HCT116 (cell line): ENCODE measurements at regions not wholly inside any gene's neighbourhood (a gene's known extent, or its start where the extent isn't known, plus 50 kb on each side); places are given as distances from the start of the nearest gene placed in this dataset.
A peak's percentile ranks its signal among the peaks of the same experiment; 100 is the strongest.

ENCODE experiments used
- ATAC-seq: fragments of 200-7000 bp; cut with Tn5 transposase; 2 replicates; pipeline ENCODE4 v1.9.1; 2020; ENCODE audit warnings: mild to moderate bottlenecking, moderate library complexity
- BruUV-seq: library from RNA; stranded (reverse); fragments of 400-500 nt; replicated peaks from 2 replicates; lab custom pipeline; 2021; lab: Mats Ljungman, UMichigan
- CTCF ChIA-PET: fragments of 300-600 bp; sonication (Branson Sonifier 250); formaldehyde crosslinking; loops from one replicate; lab custom pipeline; 2021; ENCODE audit warnings: antibody characterized with exemption; lab: Charles Lee
- POLR2A ChIA-PET: fragments of 300-600, 350-600 bp; sonication (Branson Sonifier 250); formaldehyde crosslinking; loops from one replicate; lab custom pipeline; 2021; ENCODE audit warnings: antibody characterized with exemption; lab: Charles Lee
- RAD21 ChIA-PET, 2 experiments: fragments of 300-600 bp; sonication (Branson Sonifier 250); formaldehyde crosslinking; loops; one replicate each; lab custom pipeline; 2023; ENCODE audit warnings: low total read pairs in 2 of 2; ENCODE audit not compliant: uncharacterized antibody in 2 of 2, unreplicated experiment in 2 of 2, low non-redundant PET in 1 of 2; lab: Charles Lee
- DNase-seq: peaks from one replicate; pipeline ENCODE4 v3.0.0-alpha.2; 2010; ENCODE audit warnings: low read depth, low spot score
- H2AFZ ChIP-seq: fragments of 200-600 bp; shearing (Covaris generic), sonication (generic); 2 replicates; pipeline ENCODE4 v1.6.1; 2017; ENCODE audit warnings: low read depth, mixed run types, mixed read lengths, antibody characterized with exemption, low read length; ENCODE audit not compliant: poor library complexity, severe bottlenecking
- H3K27ac ChIP-seq: 2 replicates; pipeline ENCODE4 v1.5.1; 2012; ENCODE audit warnings: low read depth, low read length
- H3K27me3 ChIP-seq: fragments of 200-600 bp; sonication (generic); 2 replicates; pipeline ENCODE4 v1.6.1; 2016; ENCODE audit warnings: mixed run types, low read length, mixed read lengths; ENCODE audit not compliant: insufficient read depth
- H3K36me3 ChIP-seq, 2 experiments: fragments of 200-500 bp in 1 of 2; fragments of 200-600 bp in 1 of 2; sonication (Bioruptor generic) in 1 of 2; sonication (generic) in 1 of 2; 2 replicates each; pipeline versions ENCODE4 v1.5.1 to v1.6.1; 2014 to 2016; ENCODE audit warnings: low read length in 2 of 2, inconsistent platforms in 1 of 2, mixed read lengths in 1 of 2, mixed run types in 1 of 2; ENCODE audit not compliant: insufficient read depth in 2 of 2, control insufficient read depth in 1 of 2
- H3K4me1 ChIP-seq, 2 experiments: fragments of 200-600 bp in 1 of 2; sonication (generic) in 1 of 2; 2 replicates each; pipeline versions ENCODE4 v1.5.1 to v1.6.1; 2012 to 2017; ENCODE audit warnings: low read length in 2 of 2, inconsistent platforms in 1 of 2, mild to moderate bottlenecking in 1 of 2, mixed read lengths in 1 of 2, mixed run types in 1 of 2, moderate library complexity in 1 of 2; ENCODE audit not compliant: insufficient read depth in 2 of 2, control insufficient read depth in 1 of 2
- H3K4me2 ChIP-seq: fragments of 200-600 bp; sonication (generic); 2 replicates; pipeline ENCODE4 v1.6.1; 2017; ENCODE audit warnings: mixed run types, low read length, mixed read lengths
- H3K4me3 ChIP-seq, 2 experiments: fragments of 200-600 bp in 1 of 2; sonication (generic) in 1 of 2; replicated peaks in 1 of 2; 2 replicates each; pipeline ENCODE4 v1.5.1; 2011 to 2016; ENCODE audit warnings: low read length in 2 of 2, control low read depth in 1 of 2, low read depth in 1 of 2, mild to moderate bottlenecking in 1 of 2, mixed read lengths in 1 of 2, mixed run types in 1 of 2
- H3K79me2 ChIP-seq: fragments of 200-600 bp; sonication (generic); 2 replicates; pipeline ENCODE4 v1.6.1; 2017; ENCODE audit warnings: mild to moderate bottlenecking, mixed run types, low read length, moderate library complexity, mixed read lengths; ENCODE audit not compliant: insufficient read depth
- H3K9ac ChIP-seq: fragments of 200-600 bp; sonication (generic); 2 replicates; pipeline ENCODE4 v1.6.1; 2016; ENCODE audit warnings: low read length, mixed read lengths
- H3K9me2 ChIP-seq: fragments of 200-600 bp; sonication (generic), shearing (Covaris generic); 2 replicates; pipeline ENCODE4 v1.6.1; 2017; ENCODE audit warnings: mixed run types, mild to moderate bottlenecking, moderate library complexity; ENCODE audit not compliant: insufficient read depth
- H3K9me3 ChIP-seq, 2 experiments: fragments of 200-500 bp in 1 of 2; fragments of 200-600 bp in 1 of 2; sonication (Bioruptor generic) in 1 of 2; sonication (generic) in 1 of 2; 2 replicates each; pipeline ENCODE4 v1.6.1; 2014 to 2017; ENCODE audit warnings: low read length in 2 of 2, mixed read lengths in 2 of 2, inconsistent platforms in 1 of 2, low read depth in 1 of 2, mild to moderate bottlenecking in 1 of 2, mixed run types in 1 of 2, moderate library complexity in 1 of 2; ENCODE audit not compliant: control insufficient read depth in 1 of 2, insufficient read depth in 1 of 2
- H4K20me1 ChIP-seq: fragments of 200-600 bp; sonication (generic), shearing (Covaris generic); 2 replicates; pipeline ENCODE4 v1.6.1; 2017; ENCODE audit warnings: mixed run types, mild to moderate bottlenecking, moderate library complexity; ENCODE audit not compliant: insufficient read depth
- ATF3 ChIP-seq: IDR thresholded peaks from 2 replicates; pipeline ENCODE4 v1.6.1; 2012
- CBX3 ChIP-seq: IDR thresholded peaks from 2 replicates; pipeline ENCODE4 v1.6.1; 2012; ENCODE audit warnings: low read depth
- CEBPB ChIP-seq: IDR thresholded peaks from 2 replicates; pipeline ENCODE4 v1.6.1; 2012; ENCODE audit warnings: low read depth
- EGR1 ChIP-seq: IDR thresholded peaks from 2 replicates; pipeline ENCODE4 v1.6.1; 2012; ENCODE audit warnings: low read depth
- ELF1 ChIP-seq: IDR thresholded peaks from 2 replicates; pipeline ENCODE4 v1.6.1; 2012; ENCODE audit warnings: low read depth, borderline replicate concordance
- EZH2 ChIP-seq: fragments of 200-600 bp; sonication (generic); IDR thresholded peaks from 2 replicates; pipeline ENCODE4 v1.6.1; 2017; ENCODE audit warnings: antibody characterized with exemption, mixed run types
- FOSL1 ChIP-seq: IDR thresholded peaks from 2 replicates; pipeline ENCODE4 v1.6.1; 2012; ENCODE audit warnings: low read depth
- JUND ChIP-seq: IDR thresholded peaks from 2 replicates; pipeline ENCODE4 v1.6.1; 2012
- POLR2A ChIP-seq: IDR thresholded peaks from 2 replicates; pipeline ENCODE4 v1.7.0; 2011; ENCODE audit warnings: borderline replicate concordance; ENCODE audit not compliant: insufficient read depth, insufficient read length; ENCODE audit errors: extremely low read depth
- POLR2AphosphoS5 ChIP-seq: IDR thresholded peaks from 2 replicates; pipeline ENCODE4 v1.6.1; 2011; ENCODE audit warnings: mild to moderate bottlenecking, low read depth, low read length, moderate library complexity
- RAD21 ChIP-seq: IDR thresholded peaks from 2 replicates; pipeline ENCODE4 v1.6.1; 2012; ENCODE audit warnings: low read depth, mild to moderate bottlenecking
- REST ChIP-seq: IDR thresholded peaks from 2 replicates; pipeline ENCODE4 v1.6.1; 2012; ENCODE audit warnings: low read depth
- SIN3A ChIP-seq: IDR thresholded peaks from 2 replicates; pipeline ENCODE4 v1.6.1; 2012; ENCODE audit warnings: low read depth
- SRF ChIP-seq: IDR thresholded peaks from 2 replicates; pipeline ENCODE4 v1.6.1; 2012; ENCODE audit warnings: low read depth
- TCF7L2 ChIP-seq: IDR thresholded peaks from 2 replicates; pipeline ENCODE4 v1.7.0; 2011; ENCODE audit warnings: borderline replicate concordance, inconsistent platforms; ENCODE audit not compliant: insufficient read depth, insufficient read length; ENCODE audit errors: extremely low read depth
- YY1 ChIP-seq: IDR thresholded peaks from 2 replicates; pipeline ENCODE4 v1.6.1; 2011; ENCODE audit warnings: low read length, low read depth, moderate library complexity, mild to moderate bottlenecking; ENCODE audit not compliant: insufficient replicate concordance; ENCODE audit errors: extremely low read depth
- ZBTB33 ChIP-seq: IDR thresholded peaks from 2 replicates; pipeline ENCODE4 v1.6.1; 2011; ENCODE audit warnings: mild to moderate bottlenecking, low read length, moderate library complexity; ENCODE audit not compliant: insufficient replicate concordance; ENCODE audit errors: extremely low read depth
- ZFX ChIP-seq: fragments of 450-650 bp; IDR thresholded peaks from 2 replicates; pipeline ENCODE4 v1.6.1; 2017
- ZNF274 ChIP-seq: fragments of 200-500 bp; sonication (Bioruptor generic); IDR thresholded peaks from 2 replicates; pipeline ENCODE4 v1.6.1; 2014; ENCODE audit warnings: mild to moderate bottlenecking, low read depth, low read length, inconsistent platforms
- intact Hi-C: fragments of 100-400 bp; cut with micrococcal nuclease; formaldehyde crosslinking; loops from 2 replicates; pipeline ENCODE4 v1.10.0; 2022
- TF ChIP-seq, protein P1 (sequence below), 3 experiments: fragments of 200-600 bp in 1 of 3; sonication (generic) in 1 of 3; IDR thresholded peaks in 2 of 3; conservative IDR thresholded peaks in 1 of 3; 2 replicates each; pipeline ENCODE4 v1.5.1; 2012 to 2017; ENCODE audit warnings: low read depth in 2 of 3, low read length in 2 of 3, antibody characterized with exemption in 1 of 3, borderline replicate concordance in 1 of 3, control low read depth in 1 of 3, mild to moderate bottlenecking in 1 of 3, mixed read lengths in 1 of 3, mixed run types in 1 of 3, moderate library complexity in 1 of 3; ENCODE audit not compliant: insufficient read depth in 1 of 3
- TF ChIP-seq, protein P2 (sequence below): IDR thresholded peaks from 2 replicates; pipeline ENCODE4 v1.6.1; 2012

DNA sequence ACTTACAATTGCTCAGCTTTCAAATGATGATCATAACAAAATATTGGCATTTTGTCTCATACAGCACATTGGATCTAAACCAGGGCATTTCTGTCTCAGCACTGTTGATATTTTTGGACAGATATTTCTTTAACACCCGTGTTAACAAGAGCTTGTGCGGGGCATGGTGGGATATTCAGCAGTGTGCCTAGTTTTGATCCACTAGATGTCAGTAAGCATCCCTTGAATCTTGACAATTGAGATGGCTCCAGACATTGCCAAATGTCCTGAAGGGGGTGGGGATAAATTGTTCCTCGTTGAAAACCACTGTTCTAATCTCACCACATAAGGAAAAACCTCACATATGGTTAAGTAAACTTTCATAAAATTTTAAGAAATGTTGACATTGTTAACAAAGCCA, 806.3 kb downstream of the STIM2 start:
- DNase-seq, result peak; percentile 61
- peak overlapping the region; percentile 67 for H2AFZ ChIP-seq
- no peak for TF ChIP-seq EZH2
- TF ChIP-seq FOSL1, result no peak
- no peak for TF ChIP-seq ZBTB33
- TF ChIP-seq POLR2A, result no peak
- peak; percentile 34 for TF ChIP-seq YY1
- TF ChIP-seq SIN3A, result 0 out of 2 replicates have a peak, but pooled peaks have one; percentile 24
- no peak for TF ChIP-seq CBX3
- TF ChIP-seq, protein P1, sequence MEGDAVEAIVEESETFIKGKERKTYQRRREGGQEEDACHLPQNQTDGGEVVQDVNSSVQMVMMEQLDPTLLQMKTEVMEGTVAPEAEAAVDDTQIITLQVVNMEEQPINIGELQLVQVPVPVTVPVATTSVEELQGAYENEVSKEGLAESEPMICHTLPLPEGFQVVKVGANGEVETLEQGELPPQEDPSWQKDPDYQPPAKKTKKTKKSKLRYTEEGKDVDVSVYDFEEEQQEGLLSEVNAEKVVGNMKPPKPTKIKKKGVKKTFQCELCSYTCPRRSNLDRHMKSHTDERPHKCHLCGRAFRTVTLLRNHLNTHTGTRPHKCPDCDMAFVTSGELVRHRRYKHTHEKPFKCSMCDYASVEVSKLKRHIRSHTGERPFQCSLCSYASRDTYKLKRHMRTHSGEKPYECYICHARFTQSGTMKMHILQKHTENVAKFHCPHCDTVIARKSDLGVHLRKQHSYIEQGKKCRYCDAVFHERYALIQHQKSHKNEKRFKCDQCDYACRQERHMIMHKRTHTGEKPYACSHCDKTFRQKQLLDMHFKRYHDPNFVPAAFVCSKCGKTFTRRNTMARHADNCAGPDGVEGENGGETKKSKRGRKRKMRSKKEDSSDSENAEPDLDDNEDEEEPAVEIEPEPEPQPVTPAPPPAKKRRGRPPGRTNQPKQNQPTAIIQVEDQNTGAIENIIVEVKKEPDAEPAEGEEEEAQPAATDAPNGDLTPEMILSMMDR (IDR thresholded peaks at IDR 0.05 in 2 of 3, conservative IDR thresholded peaks at IDR 0.05 in 1 of 3; ENCODE audit: borderline replicate concordance in 1 of 3, insufficient read depth in 1 of 3, low read depth in 2 of 3, low read length in 2 of 3), result peak; percentile 24 to 64 (median 61); a peak in 5 of 6 replicates
- TF ChIP-seq JUND, result no peak
- TF ChIP-seq POLR2AphosphoS5, result no peak
- TF ChIP-seq TCF7L2, result peak; percentile 38
- TF ChIP-seq SRF, result no peak
- TF ChIP-seq CEBPB, result 0 out of 2 replicates have a peak, but pooled peaks have one; percentile 25
- no peak for TF ChIP-seq ATF3
- TF ChIP-seq ELF1, result no peak
- TF ChIP-seq EGR1, result no peak
- TF ChIP-seq ZFX, result no peak
- TF ChIP-seq REST, result no peak
- TF ChIP-seq, protein P2, sequence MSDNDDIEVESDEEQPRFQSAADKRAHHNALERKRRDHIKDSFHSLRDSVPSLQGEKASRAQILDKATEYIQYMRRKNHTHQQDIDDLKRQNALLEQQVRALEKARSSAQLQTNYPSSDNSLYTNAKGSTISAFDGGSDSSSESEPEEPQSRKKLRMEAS, result no peak
- no peak for TF ChIP-seq ZNF274
- TF ChIP-seq RAD21, result peak; percentile 50

More for the DNA sequence above, 806.3 kb downstream of the STIM2 start:
- BruUV-seq, result no TSS peak
- H3K36me3 ChIP-seq, result no peaks in the 10 kb centered on the region
- H4K20me1 ChIP-seq, result no peaks in the 10 kb centered on the region
- no peak overlapping the region for H3K9ac ChIP-seq
- ATAC-seq, result peak; percentile 99
- intact Hi-C loops, result loop anchor here (10.0 kb wide), 1 partner anchor 622 kb away; no protein-coding TSS in a partner anchor
- ChIA-PET RAD21 (interaction anchor here (0.7 to 1.3 kb wide), 2 partner anchors 12 to 310 kb away, joined by 3 read pairs; no protein-coding TSS in a partner anchor), POLR2A (no interaction called here), CTCF (interaction anchor here (0.8 to 1.6 kb wide), 7 partner anchors 11 to 490 kb away, joined by 3 to 7 read pairs (median 4); no protein-coding TSS in a partner anchor)
- no peaks in the 10 kb centered on the region for H3K79me2 ChIP-seq
- no peak overlapping the region for H3K4me3 ChIP-seq
- H3K9me3 ChIP-seq, result no peaks in the 10 kb centered on the region
- H3K4me2 ChIP-seq, result no peak overlapping the region; the same call in 1 of the 2 replicates
- no peaks in the 10 kb centered on the region for H3K27me3 ChIP-seq
- no peaks in the 10 kb centered on the region for H3K4me1 ChIP-seq
- H3K27ac ChIP-seq, result no peak overlapping the region
- H3K9me2 ChIP-seq, result no peaks in the 10 kb centered on the region
